ENCODE measurements at regions not wholly inside any gene's neighbourhood (a gene's known extent, or its start where the extent isn't known, plus 50 kb on each side); places are given as distances from the start of the nearest gene placed in this dataset.

DNA sequence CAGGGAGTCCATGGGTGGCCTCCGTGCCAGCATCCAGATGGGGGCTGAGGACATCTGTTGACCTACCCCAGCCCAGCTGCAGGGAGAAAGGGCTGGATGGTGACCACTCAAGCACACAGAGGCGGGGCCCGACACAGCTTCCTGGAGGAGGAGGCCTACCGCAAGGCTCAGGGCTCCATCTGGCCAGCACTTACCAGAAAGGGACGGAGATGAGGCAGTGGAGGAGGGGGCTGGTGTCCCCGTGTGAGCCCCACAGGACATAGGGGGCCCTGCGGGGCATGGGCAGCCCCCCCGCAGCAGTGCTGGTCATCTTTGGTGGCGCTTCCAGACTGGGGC is 147.5 kb upstream of the CIBAR2 start:
- H4K20me1 ChIP-seq (ENCODE audit: insufficient read depth, low read length) = no peaks in the 10 kb centered on the region
- no peak overlapping the region for H3K9ac ChIP-seq (ENCODE audit: low read length)
- no peak for TF ChIP-seq EZH2phosphoT487 (IDR thresholded peaks at IDR 0.05; ENCODE audit: low read depth)
- TF ChIP-seq, protein P1, sequence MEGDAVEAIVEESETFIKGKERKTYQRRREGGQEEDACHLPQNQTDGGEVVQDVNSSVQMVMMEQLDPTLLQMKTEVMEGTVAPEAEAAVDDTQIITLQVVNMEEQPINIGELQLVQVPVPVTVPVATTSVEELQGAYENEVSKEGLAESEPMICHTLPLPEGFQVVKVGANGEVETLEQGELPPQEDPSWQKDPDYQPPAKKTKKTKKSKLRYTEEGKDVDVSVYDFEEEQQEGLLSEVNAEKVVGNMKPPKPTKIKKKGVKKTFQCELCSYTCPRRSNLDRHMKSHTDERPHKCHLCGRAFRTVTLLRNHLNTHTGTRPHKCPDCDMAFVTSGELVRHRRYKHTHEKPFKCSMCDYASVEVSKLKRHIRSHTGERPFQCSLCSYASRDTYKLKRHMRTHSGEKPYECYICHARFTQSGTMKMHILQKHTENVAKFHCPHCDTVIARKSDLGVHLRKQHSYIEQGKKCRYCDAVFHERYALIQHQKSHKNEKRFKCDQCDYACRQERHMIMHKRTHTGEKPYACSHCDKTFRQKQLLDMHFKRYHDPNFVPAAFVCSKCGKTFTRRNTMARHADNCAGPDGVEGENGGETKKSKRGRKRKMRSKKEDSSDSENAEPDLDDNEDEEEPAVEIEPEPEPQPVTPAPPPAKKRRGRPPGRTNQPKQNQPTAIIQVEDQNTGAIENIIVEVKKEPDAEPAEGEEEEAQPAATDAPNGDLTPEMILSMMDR (IDR thresholded peaks at IDR 0.05; ENCODE audit: low read depth, low read length) = no peak
- no peaks in the 10 kb centered on the region for H3K4me1 ChIP-seq (ENCODE audit: low read length)
- no peak overlapping the region for H3K4me3 ChIP-seq (ENCODE audit: low read length)
- H3K27ac ChIP-seq (ENCODE audit: low read length) = no peak overlapping the region
- H3K9me3 ChIP-seq (ENCODE audit: insufficient read depth, low read length) = no peaks in the 10 kb centered on the region
- no peak overlapping the region for H2AFZ ChIP-seq (ENCODE audit: low read depth, low read length)
- no peak overlapping the region for H3K4me2 ChIP-seq (ENCODE audit: low read length)
- H3K79me2 ChIP-seq (ENCODE audit: low read length) = no peaks in the 10 kb centered on the region
- peaks cover 25% of the 10 kb centered on the region for H3K27me3 ChIP-seq (ENCODE audit: low read depth, low read length)
- no peaks in the 10 kb centered on the region for H3K36me3 ChIP-seq (replicated peaks; ENCODE audit: low read depth, low read length)

DNA sequence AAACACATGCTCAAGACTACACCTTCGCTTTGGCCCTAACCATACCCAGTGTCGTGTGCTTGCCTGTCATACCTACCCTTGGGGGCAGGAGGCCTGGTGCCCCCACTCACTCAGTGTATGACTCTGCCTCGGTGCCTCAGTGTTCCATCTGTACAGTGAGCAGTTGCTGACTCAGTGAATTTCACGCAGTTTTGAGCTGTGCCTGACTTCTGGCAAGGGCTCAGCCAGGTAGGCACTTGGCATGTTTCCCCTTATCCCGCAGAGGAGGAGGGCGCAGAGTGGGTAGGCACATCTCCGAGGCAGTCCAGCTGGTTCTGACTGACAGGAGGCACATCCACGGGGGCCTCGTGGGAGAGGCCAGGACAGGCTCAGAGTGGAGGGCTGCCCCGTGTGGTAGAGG is 148.9 kb upstream of the CIBAR2 start:
- Histone ChIP-seq H3K9me3 (ENCODE audit: insufficient read depth, low read length) (no peaks in the 10 kb centered on the region), H3K4me2 (ENCODE audit: low read length) (no peak overlapping the region), H3K27ac (ENCODE audit: low read length) (no peak overlapping the region), H3K4me3 (ENCODE audit: low read length) (no peak overlapping the region), H3K4me1 (ENCODE audit: low read length) (no peaks in the 10 kb centered on the region), H4K20me1 (ENCODE audit: insufficient read depth, low read length) (no peaks in the 10 kb centered on the region), H3K27me3 (ENCODE audit: low read depth, low read length) (peaks cover 25% of the 10 kb centered on the region), H3K36me3 (replicated peaks; ENCODE audit: low read depth, low read length) (no peaks in the 10 kb centered on the region), H3K79me2 (ENCODE audit: low read length) (no peaks in the 10 kb centered on the region), H2AFZ (ENCODE audit: low read depth, low read length) (no peak overlapping the region), H3K9ac (ENCODE audit: low read length) (no peak overlapping the region)
- TF ChIP-seq, protein P1 (IDR thresholded peaks at IDR 0.05; ENCODE audit: low read depth, low read length) = no peak
- no peak for TF ChIP-seq EZH2phosphoT487 (IDR thresholded peaks at IDR 0.05; ENCODE audit: low read depth)

DNA sequence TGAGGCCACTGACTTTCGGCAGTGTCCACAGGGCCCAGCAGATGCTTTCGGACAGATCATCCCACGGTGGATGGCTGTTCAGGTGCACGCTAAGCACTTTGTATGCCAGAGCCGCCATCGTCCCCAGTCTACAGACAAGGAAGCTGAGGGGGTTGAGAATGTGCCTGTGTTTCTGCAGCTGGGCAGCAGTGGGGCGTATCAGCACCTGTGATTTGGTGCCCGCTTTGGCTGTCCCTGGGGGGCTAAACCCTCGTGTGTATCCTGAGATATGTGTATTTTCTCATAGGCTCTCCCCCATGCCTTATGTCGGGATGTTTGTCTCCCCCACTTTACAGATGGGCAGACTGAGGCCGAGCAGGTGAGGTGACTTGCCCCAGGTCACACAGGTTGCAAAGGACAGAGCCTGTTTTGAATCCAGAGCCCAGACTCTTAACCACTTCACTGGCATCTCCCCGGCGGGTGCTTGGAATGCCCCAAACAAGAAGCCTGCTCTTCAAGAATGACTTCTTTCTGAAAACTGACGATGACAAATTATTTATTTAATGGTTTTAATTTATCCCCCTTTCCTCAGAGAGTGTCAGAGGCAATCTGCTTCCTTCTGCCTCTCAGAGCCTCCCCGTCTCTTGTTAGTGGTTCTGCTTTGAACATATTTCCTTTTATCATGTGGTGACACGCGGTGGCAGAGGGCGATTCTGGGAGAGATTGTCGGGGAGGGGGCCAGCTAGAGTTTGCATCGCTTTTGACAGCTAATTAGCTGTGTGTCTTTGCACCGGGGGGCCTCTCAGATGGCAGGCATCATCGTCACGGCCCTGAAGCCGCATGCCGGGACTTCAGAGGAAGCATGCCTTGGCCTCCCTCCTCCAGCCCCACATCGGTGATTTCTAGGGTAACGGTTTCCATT is 149.6 kb upstream of the CIBAR2 start:
- peaks cover 25% of the 10 kb centered on the region for H3K27me3 ChIP-seq (ENCODE audit: low read depth, low read length)
- H3K9ac ChIP-seq (ENCODE audit: low read length) = no peak overlapping the region
- H3K79me2 ChIP-seq (ENCODE audit: low read length) = no peaks in the 10 kb centered on the region
- no peaks in the 10 kb centered on the region for H3K36me3 ChIP-seq (replicated peaks; ENCODE audit: low read depth, low read length)
- H3K4me2 ChIP-seq (ENCODE audit: low read length) = no peak overlapping the region
- H3K4me3 ChIP-seq (ENCODE audit: low read length) = no peak overlapping the region
- H3K27ac ChIP-seq (ENCODE audit: low read length) = no peak overlapping the region
- H2AFZ ChIP-seq (ENCODE audit: low read depth, low read length) = no peak overlapping the region
- TF ChIP-seq, protein P1 (IDR thresholded peaks at IDR 0.05; ENCODE audit: low read depth, low read length) = no peak
- no peak for TF ChIP-seq EZH2phosphoT487 (IDR thresholded peaks at IDR 0.05; ENCODE audit: low read depth)
- no peaks in the 10 kb centered on the region for H3K9me3 ChIP-seq (ENCODE audit: insufficient read depth, low read length)
- H3K4me1 ChIP-seq (ENCODE audit: low read length) = no peaks in the 10 kb centered on the region
- H4K20me1 ChIP-seq (ENCODE audit: insufficient read depth, low read length) = no peaks in the 10 kb centered on the region

DNA sequence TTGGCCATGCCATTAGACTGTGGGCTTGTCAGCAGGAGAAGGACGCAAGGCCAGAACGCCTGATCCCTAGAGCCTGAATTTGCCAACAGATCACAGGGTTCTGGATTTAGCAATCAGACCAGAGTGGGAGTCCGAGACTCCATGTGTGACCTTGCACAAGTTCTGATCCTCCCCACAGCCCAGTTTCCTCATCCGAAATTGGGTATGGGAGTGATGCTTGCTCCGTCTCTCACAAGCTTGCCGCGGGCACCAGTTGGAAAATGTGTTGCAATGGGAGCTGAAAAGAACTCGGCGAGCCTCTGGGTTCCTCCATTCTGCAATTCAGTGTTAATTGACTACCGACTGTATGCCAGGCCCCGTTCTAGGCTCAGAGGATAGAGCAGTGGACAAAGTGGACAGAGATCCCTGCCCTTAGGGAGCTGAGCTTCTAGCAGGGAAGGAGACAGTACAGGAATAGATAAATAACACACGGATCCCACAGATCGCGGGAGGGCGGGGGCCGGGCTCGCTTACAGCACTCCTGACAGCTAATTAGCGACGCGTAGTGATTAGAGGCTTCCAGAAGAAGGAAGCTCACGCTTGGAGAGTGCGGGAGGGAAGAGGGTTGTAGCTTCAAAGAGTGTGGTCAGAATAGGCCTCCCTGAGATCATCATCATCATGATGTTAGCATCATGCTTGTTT is 150.4 kb upstream of the CIBAR2 start:
- Histone ChIP-seq H3K79me2 (ENCODE audit: low read length) (no peaks in the 10 kb centered on the region), H4K20me1 (ENCODE audit: insufficient read depth, low read length) (no peaks in the 10 kb centered on the region), H3K27ac (ENCODE audit: low read length) (no peak overlapping the region), H3K4me3 (ENCODE audit: low read length) (no peak overlapping the region), H3K36me3 (replicated peaks; ENCODE audit: low read depth, low read length) (no peaks in the 10 kb centered on the region), H3K9ac (ENCODE audit: low read length) (no peak overlapping the region), H3K4me2 (ENCODE audit: low read length) (no peak overlapping the region), H2AFZ (ENCODE audit: low read depth, low read length) (no peak overlapping the region), H3K27me3 (ENCODE audit: low read depth, low read length) (peaks cover 27% of the 10 kb centered on the region), H3K4me1 (ENCODE audit: low read length) (no peaks in the 10 kb centered on the region), H3K9me3 (ENCODE audit: insufficient read depth, low read length) (no peaks in the 10 kb centered on the region)
- TF ChIP-seq EZH2phosphoT487 (IDR thresholded peaks at IDR 0.05; ENCODE audit: low read depth) = no peak
- TF ChIP-seq, protein P1 (IDR thresholded peaks at IDR 0.05; ENCODE audit: low read depth, low read length) = no peak
